H1 (cell line): ENCODE measurements at regions not wholly inside any gene's neighbourhood (a gene's known extent, or its start where the extent isn't known, plus 50 kb on each side); places are given as distances from the start of the nearest gene placed in this dataset.

Experiments
- CTCF ChIA-PET: fragments of 300-600 bp; sonication (Branson Sonifier 250); formaldehyde crosslinking; loops from one replicate; lab custom pipeline; 2021; ENCODE audit not compliant: partially characterized antibody; lab: Charles Lee
- POLR2A ChIA-PET: fragments of 300-600 bp; sonication (Branson Sonifier 250); formaldehyde crosslinking; loops from one replicate; lab custom pipeline; 2021; ENCODE audit warnings: inconsistent platforms; ENCODE audit not compliant: partially characterized antibody; lab: Charles Lee
- DNase-seq, 2 experiments: peaks; one replicate each; pipeline versions ENCODE4 v3.0.0 to v3.0.0-alpha.2; 2010 to 2022; ENCODE audit warnings: low spot score in 2 of 2, low read depth in 1 of 2, mixed read lengths in 1 of 2
- FAIRE-seq: peaks from 2 replicates; lab custom pipeline; 2011; peaks lifted over from hg19 to GRCh38; lab: Jason Lieb, UNC
- H2AFZ ChIP-seq: 2 replicates; pipeline ENCODE4 v1.8.1; 2012; ENCODE audit warnings: low read length, inconsistent platforms
- H2AK5ac ChIP-seq: 2 replicates; pipeline ENCODE4 v1.6.1; 2013; ENCODE audit warnings: low read depth, low read length
- H2BK120ac ChIP-seq: replicated peaks from 2 replicates; pipeline ENCODE3; 2013; ENCODE audit warnings: low read depth, low read length, inconsistent platforms
- H2BK12ac ChIP-seq: 2 replicates; pipeline ENCODE4 v1.6.1; 2013; ENCODE audit warnings: low read depth, low read length
- H2BK15ac ChIP-seq: 2 replicates; pipeline ENCODE4 v1.6.1; 2013; ENCODE audit warnings: low read length
- H2BK20ac ChIP-seq: 2 replicates; pipeline ENCODE4 v1.6.1; 2013; ENCODE audit warnings: low read length
- H2BK5ac ChIP-seq: 2 replicates; pipeline ENCODE4 v1.6.1; 2013; ENCODE audit warnings: low read depth, low read length
- H3K14ac ChIP-seq: 2 replicates; pipeline ENCODE4 v1.6.1; 2013; ENCODE audit warnings: inconsistent platforms; ENCODE audit not compliant: insufficient read length
- H3K18ac ChIP-seq: 2 replicates; pipeline ENCODE4 v1.6.1; 2013; ENCODE audit warnings: low read length; ENCODE audit errors: extremely low read depth
- H3K23ac ChIP-seq: 2 replicates; pipeline ENCODE4 v1.6.1; 2013; ENCODE audit warnings: inconsistent platforms; ENCODE audit not compliant: insufficient read length
- H3K23me2 ChIP-seq: 2 replicates; pipeline ENCODE4 v1.6.1; 2013; ENCODE audit warnings: low read depth, low read length
- H3K27ac ChIP-seq: 2 replicates; pipeline ENCODE4 v1.6.1; 2011; ENCODE audit warnings: low read depth, low read length, inconsistent platforms
- H3K27me3 ChIP-seq, 4 experiments: replicated peaks in 1 of 4; 1 replicate in 1 of 4; 2 replicates in 3 of 4; pipeline versions ENCODE4 v1.6.1 to v1.8.1; 2011 to 2013; ENCODE audit warnings: low read length in 3 of 4, mild to moderate bottlenecking in 3 of 4, inconsistent platforms in 2 of 4, mixed read lengths in 2 of 4, moderate library complexity in 1 of 4; ENCODE audit not compliant: control insufficient read depth in 3 of 4, insufficient read depth in 3 of 4; ENCODE audit errors: extremely low read depth in 1 of 4
- H3K36me3 ChIP-seq, 4 experiments: 2 replicates each; pipeline versions ENCODE4 v1.6.1 to v1.8.1; 2011 to 2013; ENCODE audit warnings: mild to moderate bottlenecking in 4 of 4, low read length in 3 of 4, moderate library complexity in 2 of 4, control low read depth in 1 of 4, inconsistent platforms in 1 of 4; ENCODE audit not compliant: insufficient read depth in 4 of 4, control insufficient read depth in 2 of 4
- H3K4ac ChIP-seq: replicated peaks from 2 replicates; pipeline ENCODE3; 2013; ENCODE audit warnings: low read length, low read depth, mixed read lengths, inconsistent platforms; ENCODE audit not compliant: insufficient read length
- H3K4me1 ChIP-seq, 4 experiments: replicated peaks in 1 of 4; 1 replicate in 1 of 4; 2 replicates in 3 of 4; pipeline versions ENCODE4 v1.6.1 to v1.8.1; 2011 to 2013; ENCODE audit warnings: low read length in 3 of 4, inconsistent platforms in 2 of 4, mixed read lengths in 1 of 4; ENCODE audit not compliant: insufficient read depth in 4 of 4, control insufficient read depth in 3 of 4
- H3K4me2 ChIP-seq, 2 experiments: 2 replicates each; pipeline versions ENCODE4 v1.6.1 to v1.8.1; 2011 to 2013; ENCODE audit warnings: low read depth in 2 of 2, low read length in 2 of 2, control low read depth in 1 of 2, inconsistent platforms in 1 of 2, mild to moderate bottlenecking in 1 of 2; ENCODE audit not compliant: insufficient read depth in 1 of 2
- H3K4me3 ChIP-seq, 4 experiments: fragments of 200-600, 300-600 bp in 1 of 4; sonication (generic), shearing (Covaris generic), sonication (Bioruptor Twin) in 1 of 4; 2 replicates each; pipeline versions ENCODE4 v1.5.1 to v1.8.1; 2011 to 2016; ENCODE audit warnings: low read length in 4 of 4, low read depth in 3 of 4, control low read depth in 2 of 4, inconsistent platforms in 2 of 4, mild to moderate bottlenecking in 2 of 4, mixed read lengths in 1 of 4, moderate library complexity in 1 of 4; ENCODE audit not compliant: insufficient read depth in 2 of 4; ENCODE audit errors: extremely low read depth in 1 of 4
- H3K56ac ChIP-seq: replicated peaks from 2 replicates; pipeline ENCODE3; 2013; ENCODE audit warnings: low read depth, mild to moderate bottlenecking, mixed read lengths, low read length, inconsistent platforms; ENCODE audit not compliant: insufficient read length
- H3K79me1 ChIP-seq: 2 replicates; pipeline ENCODE4 v1.6.1; 2013; ENCODE audit warnings: low read depth, low read length, control low read depth
- H3K79me2 ChIP-seq, 2 experiments: 2 replicates each; pipeline versions ENCODE4 v1.6.1 to v1.8.1; 2012 to 2013; ENCODE audit warnings: low read length in 2 of 2, mild to moderate bottlenecking in 2 of 2, inconsistent platforms in 1 of 2; ENCODE audit not compliant: insufficient read depth in 2 of 2, control insufficient read depth in 1 of 2
- H3K9ac ChIP-seq, 4 experiments: replicated peaks in 1 of 4; 1 replicate in 1 of 4; 2 replicates in 3 of 4; pipeline versions ENCODE4 v1.6.1 to v1.8.1; 2011 to 2013; ENCODE audit warnings: low read depth in 3 of 4, low read length in 3 of 4, control low read depth in 2 of 4, mild to moderate bottlenecking in 2 of 4, moderate library complexity in 2 of 4, inconsistent platforms in 1 of 4; ENCODE audit errors: extremely low read depth in 1 of 4
- H3K9me3 ChIP-seq, 2 experiments: 2 replicates each; pipeline versions ENCODE4 v1.6.1 to v1.8.1; 2012 to 2013; ENCODE audit warnings: mild to moderate bottlenecking in 2 of 2, moderate library complexity in 2 of 2, control low read depth in 1 of 2, inconsistent platforms in 1 of 2, low read depth in 1 of 2, low read length in 1 of 2, mixed read lengths in 1 of 2; ENCODE audit not compliant: insufficient read depth in 2 of 2
- H4K20me1 ChIP-seq, 2 experiments: replicated peaks in 1 of 2; 2 replicates each; pipeline versions ENCODE3 to v1.8.1; 2011 to 2013; ENCODE audit warnings: inconsistent platforms in 2 of 2, low read length in 2 of 2, mild to moderate bottlenecking in 1 of 2; ENCODE audit not compliant: insufficient read depth in 2 of 2, control insufficient read depth in 1 of 2
- H4K5ac ChIP-seq: 2 replicates; pipeline ENCODE4 v1.6.1; 2013; ENCODE audit warnings: low read length, low read depth, mixed read lengths, inconsistent platforms; ENCODE audit not compliant: insufficient read length
- H4K8ac ChIP-seq: 2 replicates; pipeline ENCODE4 v1.8.0; 2013; ENCODE audit warnings: mild to moderate bottlenecking, moderate library complexity, low read length, inconsistent platforms; ENCODE audit not compliant: insufficient read depth; ENCODE audit errors: extremely low read depth
- H4K91ac ChIP-seq: replicated peaks from 2 replicates; pipeline ENCODE3; 2013; ENCODE audit warnings: low read length, mixed read lengths, inconsistent platforms; ENCODE audit not compliant: insufficient read length
- BCL11A ChIP-seq, 2 experiments: IDR thresholded peaks; one replicate each; pipeline ENCODE4 v1.6.1; 2011; ENCODE audit warnings: low read depth in 2 of 2, low read length in 2 of 2, mild to moderate bottlenecking in 2 of 2
- BRCA1 ChIP-seq: IDR thresholded peaks from 2 replicates; pipeline ENCODE4 v1.6.1; 2012; ENCODE audit warnings: low read depth, low read length, improper control_type of control experiment
- CEBPB ChIP-seq: IDR thresholded peaks from 2 replicates; pipeline ENCODE4 v1.6.1; 2012; ENCODE audit warnings: low read depth, low read length
- EGR1 ChIP-seq: IDR thresholded peaks from 2 replicates; pipeline ENCODE4 v1.6.1; 2011; ENCODE audit warnings: low read depth, low read length, borderline replicate concordance
- EZH2 ChIP-seq: fragments of 200-600 bp; sonication (generic); IDR thresholded peaks from 2 replicates; pipeline ENCODE4 v1.7.1; 2012; ENCODE audit warnings: low read depth, mild to moderate bottlenecking, moderate library complexity, low read length, inconsistent platforms; ENCODE audit not compliant: severe bottlenecking
- GTF2F1 ChIP-seq: IDR thresholded peaks from 2 replicates; pipeline ENCODE4 v1.6.1; 2012; ENCODE audit warnings: low read depth, low read length, improper control_type of control experiment, borderline replicate concordance
- JUN ChIP-seq: IDR thresholded peaks from 2 replicates; pipeline ENCODE4 v1.6.1; 2011; ENCODE audit warnings: low read depth, mild to moderate bottlenecking, improper control_type of control experiment, low read length
- JUND ChIP-seq: IDR thresholded peaks from 2 replicates; pipeline ENCODE4 v1.6.1; 2011; ENCODE audit warnings: mild to moderate bottlenecking, improper control_type of control experiment, low read length
- KDM4A ChIP-seq: IDR thresholded peaks from one replicate; pipeline ENCODE4 v1.7.1; 2012; ENCODE audit warnings: low read depth, mild to moderate bottlenecking, moderate library complexity, low read length, inconsistent platforms; ENCODE audit not compliant: severe bottlenecking
- KDM5A ChIP-seq: fragments of 200-600 bp; IDR thresholded peaks from 2 replicates; pipeline ENCODE4 v1.7.1; 2012; ENCODE audit warnings: mild to moderate bottlenecking, low read length, inconsistent platforms, mixed read lengths
- MAFK ChIP-seq: IDR thresholded peaks from 2 replicates; pipeline ENCODE4 v1.6.1; 2012; ENCODE audit warnings: low read depth, mild to moderate bottlenecking, improper control_type of control experiment, low read length
- NANOG ChIP-seq: IDR thresholded peaks from 2 replicates; pipeline ENCODE4 v1.6.1; 2011; ENCODE audit warnings: low read length, low read depth, mild to moderate bottlenecking, inconsistent platforms; ENCODE audit not compliant: insufficient read depth, poor library complexity, severe bottlenecking
- SP4 ChIP-seq: IDR thresholded peaks from 2 replicates; pipeline ENCODE4 v1.6.1; 2012; ENCODE audit warnings: low read length, inconsistent platforms
- SUZ12 ChIP-seq: fragments of 200-600 bp; sonication (generic); IDR thresholded peaks from 2 replicates; pipeline ENCODE4 v1.6.1; 2012; ENCODE audit warnings: mild to moderate bottlenecking, inconsistent platforms, low read length, moderate library complexity, mixed read lengths
- TAF1 ChIP-seq: IDR thresholded peaks from 2 replicates; pipeline ENCODE4 v1.6.1; 2011; ENCODE audit warnings: mild to moderate bottlenecking, low read depth, low read length
- WGBS, 2 experiments: shearing (Covaris generic) in 1 of 2; methylation state at CpG; one replicate each; pipeline versions ENCODE4 v1.1.6 to v1.1.7; 2013 to 2015; ENCODE audit warnings: low lambda C conversion rate in 2 of 2, mixed read lengths in 2 of 2, inconsistent platforms in 1 of 2, low coverage in 1 of 2, missing lambda C conversion rate in 1 of 2; ENCODE audit not compliant: insufficient replicate concordance in 2 of 2, insufficient coverage in 1 of 2, insufficient read length in 1 of 2; ENCODE audit errors: extremely low coverage in 1 of 2, missing lambda C conversion rate in 1 of 2; 5-methylcytosine and 5-hydroxymethylcytosine counted together

DNA sequence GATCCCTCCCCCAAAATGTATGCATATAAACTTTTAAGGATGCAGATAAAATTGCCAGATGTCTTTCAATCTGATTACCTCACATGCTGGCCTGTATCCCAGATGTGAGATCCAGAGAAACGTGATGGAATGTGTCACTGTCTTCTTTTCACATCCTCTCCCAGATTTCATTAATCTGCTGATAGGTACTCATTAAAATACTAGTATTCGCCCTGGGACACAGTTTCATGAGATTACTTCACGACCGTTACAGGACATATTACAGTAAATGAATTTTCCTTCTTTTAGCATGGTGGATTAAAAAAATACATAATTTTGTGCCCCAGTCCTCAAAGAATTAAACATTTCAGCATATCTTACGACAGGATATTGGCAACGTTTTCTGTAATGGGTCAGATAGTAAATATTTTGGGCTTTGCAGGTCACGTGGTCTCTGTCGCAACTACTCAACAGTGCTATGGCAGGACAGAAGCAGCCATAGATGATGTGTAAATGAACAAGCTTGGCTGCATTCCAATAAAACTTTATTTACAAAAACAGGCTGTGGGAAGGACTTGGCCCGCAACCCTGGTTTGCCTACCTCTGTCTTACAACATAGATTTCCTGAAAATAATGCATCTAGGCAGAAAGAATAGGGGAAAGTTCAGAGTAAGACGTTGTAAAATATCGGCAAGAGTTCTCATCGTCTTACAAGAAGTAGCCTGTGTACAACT, 156.0 kb upstream of the DIO3 start:
- no peak overlapping the region for H3K27ac ChIP-seq
- no peaks in the 10 kb centered on the region for H3K9me3 ChIP-seq
- DNase-seq (no peak), FAIRE-seq (no peak)
- no peak overlapping the region for H3K4ac ChIP-seq
- ChIA-PET POLR2A (no interaction called here), CTCF (no interaction called here)
- no peak overlapping the region for H2BK5ac ChIP-seq
- H3K23ac ChIP-seq, result no peak overlapping the region
- H3K4me3 ChIP-seq, result no peak overlapping the region
- H2BK12ac ChIP-seq, result no peak overlapping the region
- no peaks in the 10 kb centered on the region for H3K36me3 ChIP-seq
- no peak overlapping the region for H2AK5ac ChIP-seq
- no peak overlapping the region for H2BK15ac ChIP-seq
- H4K91ac ChIP-seq, result no peak overlapping the region
- no peak overlapping the region for H3K18ac ChIP-seq
- no peak overlapping the region for H3K4me2 ChIP-seq
- H4K20me1 ChIP-seq, result no peaks in the 10 kb centered on the region
- no peak overlapping the region for H2BK20ac ChIP-seq
- 83% methylated on average over 12 of the region's 12 CpGs; no CpG with 5 or more reads in 1 of the 2 experiments for WGBS, 2 experiments
- no peak overlapping the region for H3K56ac ChIP-seq
- H4K5ac ChIP-seq, result no peak overlapping the region
- no peak overlapping the region for H2BK120ac ChIP-seq
- no peaks in the 10 kb centered on the region for H3K79me1 ChIP-seq
- no peak overlapping the region for H3K14ac ChIP-seq
- no peaks in the 10 kb centered on the region; a peak in 1 of 7 replicates for H3K27me3 ChIP-seq
- no peaks in the 10 kb centered on the region; a peak in 1 of 7 replicates for H3K4me1 ChIP-seq
- no peaks in the 10 kb centered on the region for H3K23me2 ChIP-seq
- no peak overlapping the region for H3K9ac ChIP-seq
- H4K8ac ChIP-seq, result no peak overlapping the region
- no peaks in the 10 kb centered on the region for H3K79me2 ChIP-seq
- no peak overlapping the region for H2AFZ ChIP-seq
- TF ChIP-seq BRCA1, result no peak
- no peak for TF ChIP-seq BCL11A (IDR thresholded peaks at IDR 0.05; ENCODE audit: low read depth in 2 of 2, low read length in 2 of 2)
- no peak for TF ChIP-seq EZH2
- no peak for TF ChIP-seq EGR1
- no peak for TF ChIP-seq CEBPB
- TF ChIP-seq NANOG, result no peak
- no peak for TF ChIP-seq KDM5A
- no peak for TF ChIP-seq JUN
- TF ChIP-seq JUND, result no peak
- no peak for TF ChIP-seq TAF1
- no peak for TF ChIP-seq SUZ12
- TF ChIP-seq SP4, result no peak
- no peak for TF ChIP-seq MAFK
- no peak for TF ChIP-seq GTF2F1
- TF ChIP-seq KDM4A, result no peak
